HepG2 (cell line): ENCODE measurements at regions not wholly inside any gene's neighbourhood (a gene's known extent, or its start where the extent isn't known, plus 50 kb on each side); places are given as distances from the start of the nearest gene placed in this dataset.
A peak's percentile ranks its signal among the peaks of the same experiment; 100 is the strongest.

Source experiments
- AGO1 ChIP-seq: fragments of 200-400 bp; formaldehyde crosslinking; IDR thresholded peaks from 2 replicates; pipeline ENCODE4 v1.6.1; 2017; ENCODE audit warnings: mild to moderate bottlenecking, low read depth, low read length, moderate library complexity; ENCODE audit not compliant: poor library complexity, severe bottlenecking
- ATM ChIP-seq: fragments of 450-650 bp; IDR thresholded peaks from 2 replicates; pipeline ENCODE4 v1.7.1; 2017; ENCODE audit warnings: mild to moderate bottlenecking, borderline replicate concordance
- BRD4 ChIP-seq: sonication (generic); formaldehyde crosslinking; IDR thresholded peaks from 2 replicates; pipeline ENCODE4 v1.4.0; 2020; ENCODE audit warnings: missing genetic modification reagents
- DR1 ChIP-seq: sonication (generic); formaldehyde crosslinking; IDR thresholded peaks from 2 replicates; pipeline ENCODE4 v1.8.0; 2021; ENCODE audit warnings: mild to moderate bottlenecking, missing genetic modification reagents, inconsistent platforms
- HDAC2 ChIP-seq: sonication (generic); formaldehyde crosslinking; IDR thresholded peaks from 2 replicates; pipeline ENCODE4 v1.4.0; 2020; ENCODE audit warnings: missing genetic modification reagents
- HNF1B ChIP-seq: sonication (generic); formaldehyde crosslinking; IDR thresholded peaks from 2 replicates; pipeline ENCODE4 v1.5.1; 2020; ENCODE audit warnings: mild to moderate bottlenecking, moderate library complexity, missing genetic modification reagents
- HNF4A ChIP-seq: sonication (generic); formaldehyde crosslinking; IDR thresholded peaks from 2 replicates; pipeline ENCODE4 v1.4.0; 2020; ENCODE audit warnings: missing genetic modification reagents
- HNF4G ChIP-seq, 2 experiments: sonication (generic) in 1 of 2; formaldehyde crosslinking in 1 of 2; IDR thresholded peaks; 2 replicates each; pipeline versions ENCODE4 v1.4.0 to v1.6.1; 2011 to 2020; ENCODE audit warnings: borderline replicate concordance in 2 of 2, low read depth in 2 of 2, mild to moderate bottlenecking in 2 of 2, low read length in 1 of 2, missing genetic modification reagents in 1 of 2, moderate library complexity in 1 of 2
- HOXA3 ChIP-seq: sonication (generic); formaldehyde crosslinking; IDR thresholded peaks from 2 replicates; pipeline ENCODE4 v1.5.0; 2020; ENCODE audit warnings: missing genetic modification reagents
- MATR3 ChIP-seq: sonication (generic); formaldehyde crosslinking; IDR thresholded peaks from 2 replicates; pipeline ENCODE4 v1.4.0; 2020; ENCODE audit warnings: missing genetic modification reagents
- NRL ChIP-seq: sonication (generic); formaldehyde crosslinking; IDR thresholded peaks from 2 replicates; pipeline ENCODE4 v1.5.0; 2020; ENCODE audit warnings: missing genetic modification reagents, mild to moderate bottlenecking, moderate library complexity, borderline replicate concordance
- RFX5 ChIP-seq: IDR thresholded peaks from 2 replicates; pipeline ENCODE4 v1.6.1; 2011; ENCODE audit warnings: low read depth, low read length, improper control_type of control experiment
- RNF2 ChIP-seq: fragments of 450-650 bp; conservative IDR thresholded peaks from 2 replicates; pipeline ENCODE4 v1.6.1; 2016; ENCODE audit warnings: low read depth
- STAG1 ChIP-seq: sonication (generic); formaldehyde crosslinking; IDR thresholded peaks from 2 replicates; pipeline ENCODE4 v1.4.0; 2020; ENCODE audit warnings: missing genetic modification reagents
- TEAD3 ChIP-seq: optimal IDR thresholded peaks from 2 replicates; pipeline ENCODE3; 2016; ENCODE audit warnings: borderline replicate concordance
- ZMYM4 ChIP-seq: sonication (generic); formaldehyde crosslinking; IDR thresholded peaks from 2 replicates; pipeline ENCODE4 v1.8.1; 2023; ENCODE audit warnings: mild to moderate bottlenecking, missing genetic modification reagents
- ZNF263 ChIP-seq: sonication (generic); formaldehyde crosslinking; IDR thresholded peaks from 2 replicates; pipeline ENCODE4 v1.4.0; 2020; ENCODE audit warnings: missing genetic modification reagents
- ZNF331 ChIP-seq: sonication (generic); formaldehyde crosslinking; IDR thresholded peaks from 2 replicates; pipeline ENCODE4 v1.4.0; 2020; ENCODE audit warnings: missing genetic modification reagents
- ZNF557 ChIP-seq: sonication (generic); formaldehyde crosslinking; IDR thresholded peaks from 2 replicates; pipeline ENCODE4 v1.4.0; 2020; ENCODE audit warnings: missing genetic modification reagents
- ZNF562 ChIP-seq: sonication (generic); formaldehyde crosslinking; IDR thresholded peaks from 2 replicates; pipeline ENCODE4 v1.8.0; 2022; ENCODE audit warnings: missing genetic modification reagents, borderline replicate concordance
- ZNF567 ChIP-seq: sonication (generic); formaldehyde crosslinking; IDR thresholded peaks from 2 replicates; pipeline ENCODE4 v1.8.1; 2023; ENCODE audit warnings: mild to moderate bottlenecking, missing genetic modification reagents, borderline replicate concordance
- ZNF574 ChIP-seq: sonication (generic); formaldehyde crosslinking; IDR thresholded peaks from 2 replicates; pipeline ENCODE4 v1.4.0; 2020; ENCODE audit warnings: missing genetic modification reagents
- ZNF598 ChIP-seq: sonication (generic); formaldehyde crosslinking; IDR thresholded peaks from 2 replicates; pipeline ENCODE4 v1.5.1; 2020; ENCODE audit warnings: mild to moderate bottlenecking, missing genetic modification reagents, borderline replicate concordance
- ZNF674 ChIP-seq: sonication (generic); formaldehyde crosslinking; IDR thresholded peaks from 2 replicates; pipeline ENCODE4 v1.5.0; 2020; ENCODE audit warnings: low read depth, mild to moderate bottlenecking, missing genetic modification reagents
- ZNF710 ChIP-seq: sonication (generic); formaldehyde crosslinking; IDR thresholded peaks from 2 replicates; pipeline ENCODE4 v1.5.0; 2020; ENCODE audit warnings: mild to moderate bottlenecking, missing genetic modification reagents, borderline replicate concordance
- ZNF891 ChIP-seq: sonication (generic); formaldehyde crosslinking; IDR thresholded peaks from 2 replicates; pipeline ENCODE4 v1.5.0; 2020; ENCODE audit warnings: mild to moderate bottlenecking, missing genetic modification reagents

- TF ChIP-seq ZNF710 (CRISPR knock-in tag) (peak; percentile 54; the same call in 1 of the 2 replicates), ZNF674 (no peak), HNF1B (CRISPR knock-in tag) (peak; percentile 63; the same call in 1 of the 2 replicates), ZNF263 (CRISPR knock-in tag) (0 out of 2 replicates have a peak, but pooled peaks have one; percentile 39), ZNF562 (CRISPR knock-in tag) (no peak), RFX5 (no peak), MATR3 (CRISPR knock-in tag) (no peak), STAG1 (CRISPR knock-in tag) (no peak), ATM (no peak), NRL (CRISPR knock-in tag) (0 out of 2 replicates have a peak, but pooled peaks have one; percentile 21), RNF2 (no peak), DR1 (peak; percentile 17; the same call in 1 of the 2 replicates), ZNF598 (CRISPR knock-in tag) (0 out of 2 replicates have a peak, but pooled peaks have one; percentile 27), HOXA3 (peak; percentile 53), HDAC2 (CRISPR knock-in tag) (peak; percentile 47; the same call in 1 of the 2 replicates), ZNF891 (CRISPR knock-in tag) (peak; percentile 57; the same call in 1 of the 2 replicates), HNF4G (IDR thresholded peaks at IDR 0.05; ENCODE audit: borderline replicate concordance, low read depth, low read length) (peak; percentile 64; the same call in 1 of the 2 replicates), HNF4G (CRISPR knock-in tag; IDR thresholded peaks at IDR 0.05; ENCODE audit: borderline replicate concordance, low read depth) (no peak), AGO1 (no peak), ZNF331 (0 out of 2 replicates have a peak, but pooled peaks have one; percentile 38), TEAD3 (CRISPR knock-in tag) (peak; percentile 86), HNF4A (peak; percentile 85), ZNF557 (CRISPR knock-in tag) (no peak), ZNF574 (CRISPR knock-in tag) (peak; percentile 93), ZNF567 (CRISPR knock-in tag) (no peak), ZMYM4 (CRISPR knock-in tag) (peak; percentile 61; the same call in 1 of the 2 replicates), BRD4 (CRISPR knock-in tag) (0 out of 2 replicates have a peak, but pooled peaks have one; percentile 32)
These were observed 149.5 kb upstream of the RBBP8 start (continued) for GRCh38 chr18:22783662-22784076.
